ENCODE measurements at regions not wholly inside any gene's neighbourhood (a gene's known extent, or its start where the extent isn't known, plus 50 kb on each side); places are given as distances from the start of the nearest gene placed in this dataset.

DNA sequence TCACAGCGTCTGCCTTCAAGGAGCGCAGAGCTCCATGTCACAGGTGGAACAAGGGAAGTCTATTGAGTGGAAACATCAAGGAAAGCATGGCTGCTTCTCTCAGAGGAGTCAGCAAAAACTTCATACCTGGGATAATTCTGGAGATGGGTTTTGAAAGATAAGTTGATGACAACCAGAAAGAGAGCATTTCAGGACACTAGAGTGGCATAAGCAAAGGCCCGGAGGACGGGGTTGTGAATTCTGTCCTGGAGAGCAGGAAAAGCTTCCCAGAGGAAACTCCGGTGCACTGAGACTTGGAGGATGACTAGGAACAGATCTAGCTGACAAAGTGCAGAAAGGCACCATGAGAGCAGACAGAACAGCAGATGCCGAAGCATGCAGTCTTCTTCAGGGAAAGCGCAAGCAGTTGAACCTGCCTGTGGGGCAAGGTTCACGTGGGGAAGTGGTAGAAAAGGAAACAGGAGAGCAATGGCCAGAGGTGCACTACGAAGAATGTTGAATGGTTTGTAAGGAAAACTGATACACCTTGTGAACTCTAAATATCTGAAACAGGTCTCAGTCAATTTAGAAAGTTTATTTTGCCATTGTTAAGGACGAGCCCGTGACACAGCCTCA is 222.9 kb downstream of the PLPP3 start:
- H3K4me1 ChIP-seq (ENCODE audit: control insufficient read depth, insufficient read depth, low read length) = no peaks in the 10 kb centered on the region; the same call in 1 of the 2 replicates
- no peaks in the 10 kb centered on the region for H3K27me3 ChIP-seq (ENCODE audit: control insufficient read depth, insufficient read depth, low read length)
- no CpG with 5 or more reads among the region's 11 CpGs for WGBS (ENCODE audit: insufficient coverage, insufficient read length)
- H3K4me3 ChIP-seq (ENCODE audit: low read length) = no peak overlapping the region
- no peak for DNase-seq (ENCODE audit: low read depth, low spot score)
- H3K36me3 ChIP-seq (ENCODE audit: control insufficient read depth, insufficient read depth, low read length) = no peaks in the 10 kb centered on the region
- no peaks in the 10 kb centered on the region for H3K9me3 ChIP-seq (ENCODE audit: control insufficient read depth, insufficient read depth, low read length)
- H3K27ac ChIP-seq (ENCODE audit: low read length) = no peak overlapping the region

DNA sequence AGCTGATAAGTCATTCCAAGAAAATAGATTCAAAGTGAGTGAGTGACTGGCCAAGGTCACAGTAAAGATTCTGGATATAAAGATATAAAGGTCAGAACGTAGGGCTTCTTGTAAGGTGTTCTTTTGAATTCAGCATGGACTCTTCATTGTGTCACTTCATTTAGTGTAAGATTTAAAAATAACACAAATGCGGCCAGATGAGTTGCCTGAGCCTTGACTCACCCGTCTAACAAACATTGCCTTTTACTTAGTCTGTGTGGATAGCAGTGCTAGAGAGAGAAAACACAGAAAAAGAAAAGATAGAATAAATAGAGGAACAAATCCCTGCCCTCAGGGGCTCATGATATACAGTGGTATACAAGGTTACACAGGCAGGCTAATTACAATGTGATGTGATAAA is 223.4 kb downstream of the PLPP3 start:
- no peak overlapping the region for H3K27ac ChIP-seq (ENCODE audit: low read length)

DNA sequence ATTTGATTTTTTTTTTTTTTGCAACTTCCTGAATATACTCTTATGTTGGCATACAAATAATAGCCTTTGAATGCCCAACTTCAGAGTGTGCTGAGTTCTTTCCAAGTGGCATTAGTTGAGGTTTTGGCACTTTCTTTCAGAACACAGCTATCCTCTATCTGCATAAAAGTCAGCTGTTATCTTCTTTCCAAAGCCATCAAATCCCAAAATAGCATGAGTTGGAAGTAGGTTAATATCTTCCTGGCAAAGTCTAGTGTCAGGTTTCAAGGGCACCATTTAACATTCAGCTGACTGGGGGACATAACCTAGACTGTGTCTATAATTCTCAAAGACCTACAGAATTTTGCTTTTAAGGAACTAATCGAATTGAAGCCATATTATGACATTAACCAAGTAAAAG is 223.9 kb downstream of the PLPP3 start:
- Histone ChIP-seq H3K4me1 (ENCODE audit: control insufficient read depth, insufficient read depth, low read length) (no peaks in the 10 kb centered on the region; the same call in 1 of the 2 replicates), H3K36me3 (ENCODE audit: control insufficient read depth, insufficient read depth, low read length) (no peaks in the 10 kb centered on the region), H3K4me3 (ENCODE audit: low read length) (no peak overlapping the region), H3K9me3 (ENCODE audit: control insufficient read depth, insufficient read depth, low read length) (no peaks in the 10 kb centered on the region), H3K27ac (ENCODE audit: low read length) (no peak overlapping the region), H3K27me3 (ENCODE audit: control insufficient read depth, insufficient read depth, low read length) (no peaks in the 10 kb centered on the region)
- WGBS (ENCODE audit: insufficient coverage, insufficient read length) = no CpG with 5 or more reads among the region's 1 CpG
- DNase-seq (ENCODE audit: low read depth, low spot score) = no peak

More for the DNA sequence above, 223.4 kb downstream of the PLPP3 start:
- Histone ChIP-seq H3K27me3 (ENCODE audit: control insufficient read depth, insufficient read depth, low read length) (no peaks in the 10 kb centered on the region), H3K36me3 (ENCODE audit: control insufficient read depth, insufficient read depth, low read length) (no peaks in the 10 kb centered on the region), H3K4me1 (ENCODE audit: control insufficient read depth, insufficient read depth, low read length) (no peaks in the 10 kb centered on the region; the same call in 1 of the 2 replicates), H3K9me3 (ENCODE audit: control insufficient read depth, insufficient read depth, low read length) (no peaks in the 10 kb centered on the region), H3K4me3 (ENCODE audit: low read length) (no peak overlapping the region)
- no peak for DNase-seq (ENCODE audit: low read depth, low spot score)
- WGBS (ENCODE audit: insufficient coverage, insufficient read length) = no CpG with 5 or more reads among the region's 3 CpGs

DNA sequence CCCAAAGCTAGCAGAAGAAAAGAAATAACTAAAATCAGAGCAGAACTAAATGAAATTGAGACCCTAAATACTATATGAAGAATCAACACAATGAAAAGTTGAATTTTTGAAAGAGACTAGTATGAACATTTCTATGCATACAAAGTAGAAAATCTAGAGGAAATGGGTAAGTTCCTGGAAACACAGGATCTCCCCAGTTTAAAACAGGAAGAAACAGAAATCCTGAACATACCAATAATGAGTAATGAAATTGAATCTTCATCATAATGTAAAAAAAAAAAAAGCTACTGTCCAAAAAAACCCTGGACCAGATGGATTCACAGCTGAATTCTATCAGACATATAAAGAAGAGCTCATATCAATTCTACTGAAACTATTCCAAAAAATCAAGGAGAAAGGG is 233.5 kb downstream of the PLPP3 start:
- no peak overlapping the region for H3K27ac ChIP-seq (ENCODE audit: low read length)
- no peaks in the 10 kb centered on the region; the same call in 1 of the 2 replicates for H3K4me1 ChIP-seq (ENCODE audit: control insufficient read depth, insufficient read depth, low read length)
- H3K9me3 ChIP-seq (ENCODE audit: control insufficient read depth, insufficient read depth, low read length) = no peaks in the 10 kb centered on the region
- H3K4me3 ChIP-seq (ENCODE audit: low read length) = no peak overlapping the region
- no peaks in the 10 kb centered on the region for H3K36me3 ChIP-seq (ENCODE audit: control insufficient read depth, insufficient read depth, low read length)
- no peaks in the 10 kb centered on the region for H3K27me3 ChIP-seq (ENCODE audit: control insufficient read depth, insufficient read depth, low read length)
- DNase-seq (ENCODE audit: low read depth, low spot score) = no peak

DNA sequence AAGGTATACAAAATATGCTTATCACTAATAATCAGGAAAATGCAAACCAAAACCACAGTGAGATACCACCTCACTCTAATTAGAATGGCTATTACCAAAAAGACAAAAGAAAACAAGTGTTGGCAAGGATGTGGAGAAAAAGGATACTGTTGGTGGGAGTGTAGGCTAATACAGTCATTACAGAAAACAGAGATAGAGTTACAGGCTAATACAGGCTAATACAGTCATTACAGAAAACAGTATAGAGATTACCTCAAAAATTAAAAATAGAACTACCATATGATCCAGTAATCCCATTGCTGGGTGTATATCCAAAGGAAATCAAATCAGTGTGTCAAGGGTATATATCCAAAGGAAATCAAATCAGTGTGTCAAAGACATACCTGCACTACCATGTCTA is 238.4 kb downstream of the PLPP3 start:
- Histone ChIP-seq H3K9me3 (ENCODE audit: control insufficient read depth, insufficient read depth, low read length) (no peaks in the 10 kb centered on the region), H3K27me3 (ENCODE audit: control insufficient read depth, insufficient read depth, low read length) (no peaks in the 10 kb centered on the region), H3K4me3 (ENCODE audit: low read length) (no peak overlapping the region), H3K27ac (ENCODE audit: low read length) (no peak overlapping the region), H3K36me3 (ENCODE audit: control insufficient read depth, insufficient read depth, low read length) (no peaks in the 10 kb centered on the region), H3K4me1 (ENCODE audit: control insufficient read depth, insufficient read depth, low read length) (no peaks in the 10 kb centered on the region; the same call in 1 of the 2 replicates)
- DNase-seq (ENCODE audit: low read depth, low spot score) = no peak

DNA sequence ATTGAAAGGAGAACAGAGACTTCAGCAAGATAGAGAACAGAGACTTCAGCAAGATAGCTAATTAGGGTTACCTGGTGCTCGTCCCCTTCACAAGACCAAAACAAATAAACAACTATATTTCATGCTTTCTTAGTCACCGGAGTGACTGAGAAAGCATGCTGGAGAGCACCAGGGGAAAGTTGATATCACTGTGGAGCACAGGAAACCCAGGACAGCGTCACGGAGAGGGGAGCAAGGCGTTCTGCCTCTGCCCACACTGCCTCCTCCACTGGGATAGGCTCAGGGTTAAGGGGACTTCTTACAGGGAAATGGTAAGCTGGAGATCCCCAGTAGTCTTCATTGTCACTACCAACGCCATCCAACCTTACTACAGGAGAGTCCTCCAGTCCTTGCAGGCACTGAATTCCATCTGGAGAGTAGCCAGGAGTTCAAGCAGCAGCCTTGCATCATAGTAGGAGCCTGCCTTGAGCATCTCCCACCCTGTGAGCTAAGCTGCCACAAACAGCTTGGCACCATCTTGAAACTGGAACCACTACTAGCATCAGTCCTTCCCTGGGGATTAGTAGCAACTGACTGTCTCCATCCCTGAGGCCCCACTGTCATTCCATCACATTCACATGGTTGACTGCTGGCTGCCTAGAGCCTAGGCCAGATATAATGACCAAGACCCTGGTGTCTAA is 239.4 kb downstream of the PLPP3 start:
- Histone ChIP-seq H3K9me3 (ENCODE audit: control insufficient read depth, insufficient read depth, low read length) (no peaks in the 10 kb centered on the region), H3K27ac (ENCODE audit: low read length) (no peak overlapping the region), H3K36me3 (ENCODE audit: control insufficient read depth, insufficient read depth, low read length) (no peaks in the 10 kb centered on the region), H3K4me3 (ENCODE audit: low read length) (no peak overlapping the region), H3K27me3 (ENCODE audit: control insufficient read depth, insufficient read depth, low read length) (no peaks in the 10 kb centered on the region), H3K4me1 (ENCODE audit: control insufficient read depth, insufficient read depth, low read length) (no peaks in the 10 kb centered on the region; the same call in 1 of the 2 replicates)
- DNase-seq (ENCODE audit: low read depth, low spot score) = no peak
- WGBS (ENCODE audit: insufficient coverage, insufficient read length) = no CpG with 5 or more reads among the region's 6 CpGs

DNA sequence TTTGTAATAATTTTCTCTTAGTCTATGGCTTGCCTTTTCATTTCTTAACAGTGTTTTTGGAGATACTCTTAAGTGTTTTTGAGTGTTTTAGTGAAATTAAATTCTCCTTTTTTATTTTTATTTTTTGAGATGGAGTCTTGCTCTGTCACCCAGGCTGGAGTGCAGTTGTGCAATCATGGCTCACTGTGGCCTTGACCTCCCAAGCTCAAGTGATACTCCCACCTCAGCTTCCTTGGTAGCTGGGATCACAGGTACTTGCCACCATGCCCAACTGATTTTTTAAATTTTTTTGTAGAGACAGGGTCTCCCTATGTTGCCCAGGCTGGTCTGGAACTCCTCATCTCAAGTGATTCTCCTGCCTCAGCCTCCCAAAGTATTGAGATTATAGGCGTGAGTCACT is 240.3 kb downstream of the PLPP3 start:
- H3K9me3 ChIP-seq (ENCODE audit: control insufficient read depth, insufficient read depth, low read length) = no peaks in the 10 kb centered on the region
- no peaks in the 10 kb centered on the region for H3K36me3 ChIP-seq (ENCODE audit: control insufficient read depth, insufficient read depth, low read length)
- H3K4me3 ChIP-seq (ENCODE audit: low read length) = no peak overlapping the region
- WGBS (ENCODE audit: insufficient coverage, insufficient read length) = no CpG with 5 or more reads among the region's 1 CpG
- H3K27ac ChIP-seq (ENCODE audit: low read length) = no peak overlapping the region
- DNase-seq (ENCODE audit: low read depth, low spot score) = no peak
- H3K27me3 ChIP-seq (ENCODE audit: control insufficient read depth, insufficient read depth, low read length) = no peaks in the 10 kb centered on the region
- H3K4me1 ChIP-seq (ENCODE audit: control insufficient read depth, insufficient read depth, low read length) = no peaks in the 10 kb centered on the region; the same call in 1 of the 2 replicates

DNA sequence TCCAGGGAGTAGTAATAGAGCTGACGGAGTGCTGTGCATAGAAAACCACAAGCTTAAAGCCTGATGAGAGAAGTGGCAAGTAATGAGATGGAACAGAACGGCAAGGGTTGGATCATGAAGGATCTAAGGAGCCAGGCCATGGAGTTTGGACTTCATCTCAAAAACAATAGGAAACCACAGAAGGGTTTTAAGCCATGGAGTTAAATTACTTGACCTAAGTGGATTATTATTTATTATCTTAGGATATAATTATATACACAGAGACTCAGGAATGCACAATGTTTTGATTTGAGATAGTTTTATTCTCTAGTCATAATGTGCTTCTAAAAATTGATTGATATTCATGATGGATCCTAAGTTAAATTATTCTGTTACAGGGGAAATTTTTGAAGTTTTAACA is 242.4 kb downstream of the PLPP3 start:
- Histone ChIP-seq H3K4me1 (ENCODE audit: control insufficient read depth, insufficient read depth, low read length) (no peaks in the 10 kb centered on the region), H3K36me3 (ENCODE audit: control insufficient read depth, insufficient read depth, low read length) (no peaks in the 10 kb centered on the region), H3K9me3 (ENCODE audit: control insufficient read depth, insufficient read depth, low read length) (no peaks in the 10 kb centered on the region), H3K27ac (ENCODE audit: low read length) (no peak overlapping the region), H3K4me3 (ENCODE audit: low read length) (no peak overlapping the region), H3K27me3 (ENCODE audit: control insufficient read depth, insufficient read depth, low read length) (no peaks in the 10 kb centered on the region)
- no CpG with 5 or more reads among the region's 2 CpGs for WGBS (ENCODE audit: insufficient coverage, insufficient read length)
- no peak for DNase-seq (ENCODE audit: low read depth, low spot score)

DNA sequence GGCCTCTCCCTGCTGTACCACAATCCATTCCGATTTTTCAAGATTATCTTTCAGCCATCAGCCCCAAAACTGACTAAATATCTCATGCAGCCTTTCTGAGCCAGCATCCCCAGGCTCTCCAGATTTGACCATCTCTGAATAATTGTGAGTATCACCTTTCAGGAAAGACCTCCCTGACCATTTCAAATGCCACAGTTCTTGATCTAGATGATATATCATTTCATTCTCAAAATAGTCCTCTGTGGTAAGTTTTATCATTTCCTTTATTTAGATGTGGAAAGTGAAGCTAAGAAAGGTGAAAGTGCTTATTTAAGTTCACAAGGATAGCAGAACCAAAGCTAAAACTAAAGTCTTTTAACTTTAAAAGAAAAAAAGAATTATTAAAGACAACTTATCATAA is 244.0 kb downstream of the PLPP3 start:
- Histone ChIP-seq H3K27ac (ENCODE audit: low read length) (no peak overlapping the region), H3K4me1 (ENCODE audit: control insufficient read depth, insufficient read depth, low read length) (no peaks in the 10 kb centered on the region), H3K9me3 (ENCODE audit: control insufficient read depth, insufficient read depth, low read length) (no peaks in the 10 kb centered on the region), H3K4me3 (ENCODE audit: low read length) (no peak overlapping the region), H3K27me3 (ENCODE audit: control insufficient read depth, insufficient read depth, low read length) (no peaks in the 10 kb centered on the region), H3K36me3 (ENCODE audit: control insufficient read depth, insufficient read depth, low read length) (no peaks in the 10 kb centered on the region)
- no peak for DNase-seq (ENCODE audit: low read depth, low spot score)
- no CpG with 5 or more reads among the region's 1 CpG for WGBS (ENCODE audit: insufficient coverage, insufficient read length)

DNA sequence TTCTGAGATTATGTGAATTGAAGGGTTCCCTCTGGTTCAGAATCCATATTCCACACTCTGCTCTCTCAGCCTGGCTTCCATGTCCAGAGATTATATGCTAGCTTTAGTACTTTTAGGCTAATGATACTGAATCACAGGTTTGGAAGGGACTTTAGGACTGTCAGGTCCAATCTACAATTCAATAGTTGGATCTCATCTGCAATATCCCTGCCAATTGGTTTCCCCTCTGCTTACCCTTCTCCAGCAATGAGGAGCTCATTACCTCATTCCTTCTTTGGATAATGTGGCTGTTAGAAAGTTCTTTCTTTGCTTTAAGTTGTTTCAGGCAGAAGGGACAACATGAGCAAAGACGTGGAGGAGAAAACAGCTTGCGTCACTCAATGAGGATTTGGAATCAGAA is 245.3 kb downstream of the PLPP3 start:
- H3K27me3 ChIP-seq (ENCODE audit: control insufficient read depth, insufficient read depth, low read length) = no peaks in the 10 kb centered on the region
- no CpG with 5 or more reads among the region's 2 CpGs for WGBS (ENCODE audit: insufficient coverage, insufficient read length)
- no peak overlapping the region for H3K27ac ChIP-seq (ENCODE audit: low read length)
- no peak for DNase-seq (ENCODE audit: low read depth, low spot score)
- no peaks in the 10 kb centered on the region for H3K36me3 ChIP-seq (ENCODE audit: control insufficient read depth, insufficient read depth, low read length)
- H3K9me3 ChIP-seq (ENCODE audit: control insufficient read depth, insufficient read depth, low read length) = no peaks in the 10 kb centered on the region
- no peaks in the 10 kb centered on the region for H3K4me1 ChIP-seq (ENCODE audit: control insufficient read depth, insufficient read depth, low read length)
- H3K4me3 ChIP-seq (ENCODE audit: low read length) = no peak overlapping the region

DNA sequence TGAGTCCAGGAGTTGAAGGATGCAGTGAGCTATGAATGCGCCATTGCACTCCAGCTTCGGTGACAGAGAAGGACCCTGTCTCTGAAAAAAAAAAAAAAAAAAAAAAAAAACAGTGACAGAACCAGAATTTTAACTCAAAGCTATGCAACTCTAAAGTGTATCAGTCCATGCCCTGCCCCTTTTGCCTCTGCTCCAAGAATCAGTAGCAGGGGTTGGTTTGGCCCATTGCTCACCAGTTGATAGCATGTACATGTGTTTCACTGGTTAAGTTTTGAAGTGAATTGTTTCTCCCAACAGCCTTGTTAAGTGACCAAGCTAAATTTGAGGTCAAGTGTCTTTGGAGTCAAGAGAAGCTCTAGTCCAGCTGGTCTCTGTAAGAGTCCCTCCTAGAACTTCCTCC is 245.9 kb downstream of the PLPP3 start:
- Histone ChIP-seq H3K27me3 (ENCODE audit: control insufficient read depth, insufficient read depth, low read length) (no peaks in the 10 kb centered on the region), H3K9me3 (ENCODE audit: control insufficient read depth, insufficient read depth, low read length) (no peaks in the 10 kb centered on the region), H3K27ac (ENCODE audit: low read length) (no peak overlapping the region), H3K36me3 (ENCODE audit: control insufficient read depth, insufficient read depth, low read length) (no peaks in the 10 kb centered on the region), H3K4me1 (ENCODE audit: control insufficient read depth, insufficient read depth, low read length) (no peaks in the 10 kb centered on the region), H3K4me3 (ENCODE audit: low read length) (no peak overlapping the region)
- DNase-seq (ENCODE audit: low read depth, low spot score) = no peak
- WGBS (ENCODE audit: insufficient coverage, insufficient read length) = no CpG with 5 or more reads among the region's 2 CpGs
